MCF 10A (cell line): ENCODE measurements at regions not wholly inside any gene's neighbourhood (a gene's known extent, or its start where the extent isn't known, plus 50 kb on each side); places are given as distances from the start of the nearest gene placed in this dataset.
A peak's percentile ranks its signal among the peaks of the same experiment; 100 is the strongest.
"Not testable (repeated sequence)": the region's sequence is repeated elsewhere in the genome, so short reads cannot be mapped to it uniquely, and the experiment has no call there.

Experiments used
- BruUV-seq: library from RNA; stranded (reverse); fragments of 400-500 nt; replicated peaks from 2 replicates; lab custom pipeline; 2021; lab: Mats Ljungman, UMichigan
- CTCF ChIA-PET: fragments of 300-600 bp; sonication (Branson Sonifier 250); formaldehyde crosslinking; extraction: SDS; loops from one replicate; lab custom pipeline; 2021; ENCODE audit warnings: antibody characterized with exemption, inconsistent platforms; lab: Yijun Ruan, JAX
- POLR2A ChIA-PET: fragments of 300-600, 350-650 bp; sonication (Branson Sonifier 250); formaldehyde crosslinking; extraction: SDS; loops from one replicate; lab custom pipeline; 2020; ENCODE audit warnings: antibody characterized with exemption, inconsistent platforms; lab: Yijun Ruan, JAX
- DNase-seq: peaks from one replicate; pipeline ENCODE4 v3.0.0-alpha.2; 2018; ENCODE audit not compliant: unreplicated experiment
- H3K27ac Mint-ChIP-seq: one replicate; pipeline ENCODE4 v1.8.0; 2022; ENCODE audit warnings: mild to moderate bottlenecking, low read depth, mixed read lengths; ENCODE audit not compliant: unreplicated experiment
- H3K27me3 Mint-ChIP-seq: one replicate; pipeline ENCODE4 v1.8.0; 2022; ENCODE audit warnings: mixed read lengths; ENCODE audit not compliant: insufficient read depth, unreplicated experiment
- H3K36me3 Mint-ChIP-seq: one replicate; pipeline ENCODE4 v1.8.0; 2022; ENCODE audit warnings: mild to moderate bottlenecking, moderate library complexity, mixed read lengths; ENCODE audit not compliant: insufficient read depth, unreplicated experiment
- H3K4me1 Mint-ChIP-seq: one replicate; pipeline ENCODE4 v1.8.0; 2022; ENCODE audit warnings: mixed read lengths; ENCODE audit not compliant: insufficient read depth, unreplicated experiment
- H3K4me3 Mint-ChIP-seq: one replicate; pipeline ENCODE4 v1.8.0; 2022; ENCODE audit warnings: mild to moderate bottlenecking, moderate library complexity, mixed read lengths; ENCODE audit not compliant: unreplicated experiment
- H3K9me3 Mint-ChIP-seq: one replicate; pipeline ENCODE4 v1.8.0; 2022; ENCODE audit warnings: mixed read lengths; ENCODE audit not compliant: unreplicated experiment
- CTCF ChIP-seq: fragments of 200-600 bp; IDR thresholded peaks from one replicate; pipeline ENCODE4 v1.8.0; 2022; ENCODE audit warnings: antibody characterized with exemption, mild to moderate bottlenecking; ENCODE audit not compliant: unreplicated experiment
- intact Hi-C: fragments of 100-400 bp; cut with micrococcal nuclease; formaldehyde crosslinking; loops from 2 replicates; pipeline ENCODE4 v1.14.1; 2022

GRCh38 chr2:189995679-189996078 is 66.8 kb downstream of the MSTN start:
- DNase-seq = no peak
- POLR2A ChIA-PET = interaction anchor here (0.6 kb wide), 1 partner anchor 57 kb away, joined by 3 read pairs; no protein-coding TSS in a partner anchor
- Mint-ChIP-seq H3K4me3 (no peak overlapping the region), H3K36me3 (no peaks in the 10 kb centered on the region), H3K4me1 (no peaks in the 10 kb centered on the region), H3K9me3 (peaks cover 26% of the 10 kb centered on the region), H3K27me3 (no peaks in the 10 kb centered on the region), H3K27ac (no peak overlapping the region)
- intact Hi-C loops = no loop called here
- no peak for TF ChIP-seq CTCF
- CTCF ChIA-PET = interaction anchor here (0.6 to 0.7 kb wide), 2 partner anchors 351 to 1430 kb away, joined by 3 read pairs; no protein-coding TSS in a partner anchor
- BruUV-seq = no TSS peak

- no peak overlapping the region for H3K4me3 Mint-ChIP-seq
- H3K27ac Mint-ChIP-seq = no peak overlapping the region
- no peaks in the 10 kb centered on the region for H3K36me3 Mint-ChIP-seq
- H3K27me3 Mint-ChIP-seq = no peaks in the 10 kb centered on the region
- ChIA-PET CTCF (no interaction called here), POLR2A (no interaction called here)
- no peaks in the 10 kb centered on the region for H3K4me1 Mint-ChIP-seq
- peak; percentile 28 for TF ChIP-seq CTCF
- H3K9me3 Mint-ChIP-seq = peaks cover 35% of the 10 kb centered on the region
- intact Hi-C loops = no loop called here
- peak; percentile 17 for DNase-seq
- BruUV-seq = no TSS peak
These were observed 79.6 kb downstream of the MSTN start for GRCh38 chr2:189982780-189983394.

GRCh38 chr2:189982087-189982486 is 80.4 kb downstream of the MSTN start:
- no peaks in the 10 kb centered on the region for H3K36me3 Mint-ChIP-seq
- peaks cover 28% of the 10 kb centered on the region for H3K9me3 Mint-ChIP-seq
- H3K27me3 Mint-ChIP-seq = no peaks in the 10 kb centered on the region
- no peak for DNase-seq
- no TSS peak for BruUV-seq
- H3K27ac Mint-ChIP-seq = no peak overlapping the region
- intact Hi-C loops = no loop called here
- ChIA-PET POLR2A (interaction anchor here (1.0 kb wide), 1 partner anchor 13 kb away, joined by 5 read pairs; no protein-coding TSS in a partner anchor), CTCF (interaction anchor here (0.7 kb wide), 1 partner anchor 107 kb away, joined by 3 read pairs; no protein-coding TSS in a partner anchor)
- TF ChIP-seq CTCF = no peak
- H3K4me3 Mint-ChIP-seq = no peak overlapping the region
- no peaks in the 10 kb centered on the region for H3K4me1 Mint-ChIP-seq

- POLR2A ChIA-PET, DNase-seq, H3K36me3 Mint-ChIP-seq, H3K4me1 Mint-ChIP-seq, H3K27ac Mint-ChIP-seq, BruUV-seq, intact Hi-C loops, H3K9me3 Mint-ChIP-seq, H3K27me3 Mint-ChIP-seq, H3K4me3 Mint-ChIP-seq: not testable (repeated sequence)
- CTCF ChIA-PET = interaction anchor here (0.7 kb wide), 2 partner anchors 10 to 47 kb away, joined by 3 read pairs; no protein-coding TSS in a partner anchor
These were observed 86.0 kb downstream of the MSTN start for GRCh38 chr2:189976488-189976887.
